ENCODE measurements at regions not wholly inside any gene's neighbourhood (a gene's known extent, or its start where the extent isn't known, plus 50 kb on each side); places are given as distances from the start of the nearest gene placed in this dataset.

DNA sequence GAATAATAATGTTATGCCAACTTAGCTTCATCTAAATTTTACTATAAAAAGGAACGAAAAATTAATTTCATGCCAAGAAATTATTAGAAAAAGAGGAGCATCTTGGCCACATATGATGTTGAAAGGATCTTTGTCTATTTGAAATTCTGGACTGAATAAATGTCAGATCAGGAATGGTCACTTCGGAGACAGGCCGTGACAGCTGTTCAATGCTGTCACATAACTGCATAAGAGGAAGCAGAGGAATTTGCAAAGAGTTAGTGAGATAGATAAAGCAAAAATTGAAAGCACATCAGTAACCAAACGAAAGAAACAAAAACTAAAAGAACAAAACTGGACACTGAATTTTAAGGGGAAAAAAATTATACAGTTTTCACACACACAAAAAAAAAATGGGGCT lies 100.9 kb downstream of the GASK1B start:
- H3K27me3 Mint-ChIP-seq, result no peaks in the 10 kb centered on the region
- no peak overlapping the region for H3K27ac Mint-ChIP-seq
- no peaks in the 10 kb centered on the region for H3K4me1 Mint-ChIP-seq
- DNase-seq, result no peak
- no peaks in the 10 kb centered on the region for H3K9me3 Mint-ChIP-seq
- CTCF ChIA-PET, result no interaction called here
- no peak overlapping the region for H3K4me3 Mint-ChIP-seq
- POLR2A ChIA-PET, result no interaction called here
- H3K36me3 Mint-ChIP-seq (ENCODE audit: low read depth), result no peaks in the 10 kb centered on the region

DNA sequence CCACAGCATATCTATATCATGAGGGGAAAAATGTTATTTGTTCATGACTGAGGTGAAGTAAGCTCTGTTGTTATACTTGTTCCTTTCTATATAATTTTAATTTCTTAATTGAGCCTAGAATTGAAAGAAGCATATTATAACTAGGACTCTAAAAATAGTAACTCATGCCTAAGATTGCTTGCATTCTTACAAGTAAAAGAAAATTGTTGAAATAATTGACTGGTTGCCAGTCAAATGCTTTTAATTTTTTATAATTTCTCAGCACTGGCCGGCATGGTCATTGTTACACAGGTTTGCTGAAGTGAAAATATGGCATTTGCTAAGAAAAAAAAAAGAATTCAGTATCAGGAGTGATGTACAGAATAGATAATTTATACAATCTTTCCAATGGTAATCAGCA lies 104.8 kb downstream of the GASK1B start:
- H3K27ac Mint-ChIP-seq, result no peak overlapping the region
- H3K4me1 Mint-ChIP-seq, result no peaks in the 10 kb centered on the region
- no peak overlapping the region for H3K4me3 Mint-ChIP-seq
- no peaks in the 10 kb centered on the region for H3K9me3 Mint-ChIP-seq
- DNase-seq, result no peak
- ChIA-PET CTCF (no interaction called here), POLR2A (no interaction called here)
- H3K36me3 Mint-ChIP-seq (ENCODE audit: low read depth), result no peaks in the 10 kb centered on the region
- H3K27me3 Mint-ChIP-seq, result no peaks in the 10 kb centered on the region

DNA sequence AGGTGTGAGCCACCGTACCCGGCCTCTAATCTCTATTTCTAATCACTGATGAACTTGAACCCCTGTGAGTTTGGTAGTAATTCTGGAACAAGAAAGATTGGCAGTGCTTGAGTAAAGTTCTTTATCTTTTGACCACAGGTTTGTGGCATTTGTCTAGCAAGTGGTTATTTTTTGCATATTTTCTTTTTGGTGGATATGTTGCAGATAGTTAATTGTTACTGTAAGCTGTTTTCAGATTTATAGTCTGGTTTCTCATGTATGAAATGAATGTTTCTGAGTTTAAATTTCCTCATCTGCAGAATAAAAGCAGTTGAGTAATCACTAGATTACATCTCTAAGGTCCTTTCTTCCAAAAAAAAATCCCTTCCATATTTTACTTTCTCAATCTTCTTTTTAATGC lies 105.2 kb downstream of the GASK1B start:
- POLR2A ChIA-PET, result no interaction called here
- H3K27ac Mint-ChIP-seq, result no peak overlapping the region
- CTCF ChIA-PET, result no interaction called here
- H3K27me3 Mint-ChIP-seq, result no peaks in the 10 kb centered on the region
- no peaks in the 10 kb centered on the region for H3K4me1 Mint-ChIP-seq
- no peaks in the 10 kb centered on the region for H3K9me3 Mint-ChIP-seq
- no peak overlapping the region for H3K4me3 Mint-ChIP-seq
- no peaks in the 10 kb centered on the region for H3K36me3 Mint-ChIP-seq (ENCODE audit: low read depth)
- DNase-seq, result no peak

DNA sequence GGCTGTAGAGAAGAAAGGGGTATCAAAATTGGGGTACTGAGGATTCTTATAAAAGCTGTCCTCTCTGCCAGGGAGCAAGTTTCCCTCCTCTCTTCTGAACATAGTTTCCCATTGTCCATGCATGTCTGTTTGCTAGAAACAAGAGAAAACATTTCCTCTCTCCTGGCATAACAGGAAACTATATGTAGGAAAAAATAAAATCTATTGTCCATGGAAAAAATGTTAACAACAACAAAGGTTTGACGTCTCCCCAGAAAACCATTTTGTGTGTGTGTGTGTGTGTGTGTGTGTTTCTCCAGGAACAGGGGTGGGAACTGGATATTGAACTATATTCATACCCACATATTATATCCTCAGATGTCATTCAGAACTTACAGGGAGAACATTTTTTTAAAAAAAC lies 107.2 kb downstream of the GASK1B start:
- ChIA-PET POLR2A (no interaction called here), CTCF (no interaction called here)
- H3K4me1 Mint-ChIP-seq, result no peaks in the 10 kb centered on the region
- H3K27me3 Mint-ChIP-seq, result no peaks in the 10 kb centered on the region
- no peaks in the 10 kb centered on the region for H3K36me3 Mint-ChIP-seq (ENCODE audit: low read depth)
- H3K27ac Mint-ChIP-seq, result no peak overlapping the region
- DNase-seq, result no peak
- no peaks in the 10 kb centered on the region for H3K9me3 Mint-ChIP-seq
- no peak overlapping the region for H3K4me3 Mint-ChIP-seq

DNA sequence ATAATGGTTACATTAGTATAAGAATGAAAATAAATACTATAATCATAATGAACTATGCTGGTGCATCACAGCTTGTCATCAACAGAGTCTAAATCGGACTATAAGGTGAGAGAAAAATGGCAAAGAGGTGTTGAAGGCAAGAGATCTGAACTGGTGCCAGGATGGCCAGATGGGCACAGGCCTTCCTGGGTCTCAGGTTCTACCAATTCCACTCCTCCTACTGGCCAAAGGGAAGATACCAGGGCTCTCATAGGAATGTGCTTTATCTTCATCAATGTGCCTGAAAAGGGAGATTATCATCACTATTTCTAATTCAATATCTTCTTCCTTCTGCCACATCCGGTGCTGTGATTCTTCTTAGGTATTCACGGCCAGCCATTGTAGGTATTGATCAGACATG lies 107.6 kb downstream of the GASK1B start:
- no peak for DNase-seq
- no peaks in the 10 kb centered on the region for H3K36me3 Mint-ChIP-seq (ENCODE audit: low read depth)
- H3K27me3 Mint-ChIP-seq, result no peaks in the 10 kb centered on the region
- POLR2A ChIA-PET, result no interaction called here
- H3K4me1 Mint-ChIP-seq, result no peaks in the 10 kb centered on the region
- CTCF ChIA-PET, result no interaction called here
- H3K4me3 Mint-ChIP-seq, result no peak overlapping the region
- H3K27ac Mint-ChIP-seq, result no peak overlapping the region
- H3K9me3 Mint-ChIP-seq, result no peaks in the 10 kb centered on the region

DNA sequence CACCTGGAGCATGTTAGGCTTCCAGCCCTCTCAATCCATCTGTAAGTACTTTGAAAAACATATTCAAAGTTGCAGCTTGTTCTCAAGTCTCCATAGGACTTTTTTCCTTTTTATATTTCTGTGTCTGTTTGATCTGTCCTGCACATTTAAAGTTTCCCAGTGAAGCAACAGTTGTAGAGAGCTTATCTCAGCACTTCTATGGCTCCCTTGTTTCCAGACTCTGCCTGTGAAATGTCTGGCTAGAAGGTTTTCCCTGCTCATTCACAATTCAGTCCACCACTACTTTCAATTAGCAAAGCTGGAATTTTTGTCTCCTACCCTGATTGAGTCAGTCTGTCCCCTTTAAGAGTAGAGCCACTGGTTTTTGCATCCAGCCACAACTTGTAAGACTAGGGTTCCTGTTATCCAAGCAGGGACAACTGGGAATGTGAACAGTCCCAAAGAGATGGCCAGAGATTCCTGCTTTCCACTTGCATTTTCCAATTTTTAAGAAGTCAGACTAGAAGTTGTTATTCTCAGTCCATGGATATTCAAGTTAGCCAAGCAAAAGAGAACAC lies 116.1 kb downstream of the GASK1B start:
- Mint-ChIP-seq H3K4me1 (no peaks in the 10 kb centered on the region), H3K4me3 (no peak overlapping the region), H3K36me3 (ENCODE audit: low read depth) (no peaks in the 10 kb centered on the region), H3K27ac (no peak overlapping the region), H3K27me3 (no peaks in the 10 kb centered on the region), H3K9me3 (no peaks in the 10 kb centered on the region)
- DNase-seq, result no peak
- POLR2A ChIA-PET, result no interaction called here
- CTCF ChIA-PET, result no interaction called here

DNA sequence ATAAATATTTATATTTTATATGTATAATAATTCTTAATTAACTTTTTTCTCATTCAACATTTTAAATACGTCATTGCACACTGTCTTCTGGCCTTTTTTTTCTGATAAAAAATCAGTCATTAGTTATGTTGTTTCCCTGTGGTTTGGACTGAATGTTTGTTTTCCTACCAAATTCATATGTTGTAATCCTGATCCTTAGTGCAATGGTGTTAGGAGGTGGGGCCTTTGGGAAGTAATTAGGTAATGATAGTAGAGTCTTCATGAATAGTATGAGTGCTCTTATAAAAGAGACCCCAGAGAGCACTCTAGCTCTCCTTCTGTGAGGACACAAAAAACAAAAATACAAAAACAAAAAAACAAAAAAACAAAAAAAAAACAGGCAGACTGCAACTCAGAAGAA lies 117.2 kb downstream of the GASK1B start:
- H3K4me3 Mint-ChIP-seq, result no peak overlapping the region
- no peaks in the 10 kb centered on the region for H3K4me1 Mint-ChIP-seq
- ChIA-PET CTCF (no interaction called here), POLR2A (no interaction called here)
- no peaks in the 10 kb centered on the region for H3K36me3 Mint-ChIP-seq (ENCODE audit: low read depth)
- H3K27me3 Mint-ChIP-seq, result no peaks in the 10 kb centered on the region
- H3K9me3 Mint-ChIP-seq, result no peaks in the 10 kb centered on the region
- no peak overlapping the region for H3K27ac Mint-ChIP-seq
- no peak for DNase-seq

DNA sequence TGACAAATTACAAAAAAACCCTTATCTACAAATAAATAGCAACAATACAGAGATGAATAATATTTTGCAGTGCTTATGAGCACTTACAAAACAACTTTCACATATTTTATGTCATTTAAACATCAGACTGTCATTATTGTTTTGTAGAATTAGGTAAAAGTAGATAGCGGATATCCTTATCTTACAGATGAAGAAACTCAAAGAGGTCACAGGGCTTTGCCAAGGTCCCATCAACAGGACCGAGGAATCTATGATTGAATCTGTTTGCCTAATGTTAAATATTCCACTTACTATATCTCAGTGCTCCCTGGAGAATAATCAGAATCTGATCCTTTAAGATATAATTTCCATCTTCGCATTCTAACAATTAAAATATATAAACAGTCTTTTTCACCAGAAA lies 119.0 kb downstream of the GASK1B start:
- DNase-seq, result no peak
- ChIA-PET POLR2A (no interaction called here), CTCF (no interaction called here)
- Mint-ChIP-seq H3K9me3 (no peaks in the 10 kb centered on the region), H3K4me1 (no peaks in the 10 kb centered on the region), H3K27me3 (no peaks in the 10 kb centered on the region), H3K36me3 (ENCODE audit: low read depth) (no peaks in the 10 kb centered on the region), H3K27ac (no peak overlapping the region), H3K4me3 (no peak overlapping the region)

DNA sequence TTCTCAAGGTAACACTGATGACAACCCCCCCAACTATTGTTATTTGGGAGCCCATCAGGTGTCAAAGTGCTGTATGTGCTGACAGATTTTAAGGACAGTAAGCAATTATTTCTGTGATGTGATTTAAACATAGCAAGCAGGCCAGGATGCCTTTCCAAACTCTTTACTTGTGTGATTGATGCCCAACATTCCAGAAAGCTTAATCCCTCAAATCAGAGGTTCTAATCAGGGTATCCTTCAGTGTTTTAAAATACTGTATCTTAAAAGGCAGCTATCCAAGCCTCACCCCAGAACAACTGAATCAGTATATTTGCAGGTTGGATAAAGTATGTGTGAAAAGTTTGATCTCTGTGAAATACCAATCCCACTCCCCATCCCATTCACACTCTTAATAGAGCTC lies 119.7 kb downstream of the GASK1B start:
- CTCF ChIA-PET, result no interaction called here
- Mint-ChIP-seq H3K4me1 (no peaks in the 10 kb centered on the region), H3K27me3 (no peaks in the 10 kb centered on the region), H3K27ac (no peak overlapping the region), H3K4me3 (no peak overlapping the region), H3K36me3 (ENCODE audit: low read depth) (no peaks in the 10 kb centered on the region), H3K9me3 (no peaks in the 10 kb centered on the region)
- POLR2A ChIA-PET, result no interaction called here
- no peak for DNase-seq

DNA sequence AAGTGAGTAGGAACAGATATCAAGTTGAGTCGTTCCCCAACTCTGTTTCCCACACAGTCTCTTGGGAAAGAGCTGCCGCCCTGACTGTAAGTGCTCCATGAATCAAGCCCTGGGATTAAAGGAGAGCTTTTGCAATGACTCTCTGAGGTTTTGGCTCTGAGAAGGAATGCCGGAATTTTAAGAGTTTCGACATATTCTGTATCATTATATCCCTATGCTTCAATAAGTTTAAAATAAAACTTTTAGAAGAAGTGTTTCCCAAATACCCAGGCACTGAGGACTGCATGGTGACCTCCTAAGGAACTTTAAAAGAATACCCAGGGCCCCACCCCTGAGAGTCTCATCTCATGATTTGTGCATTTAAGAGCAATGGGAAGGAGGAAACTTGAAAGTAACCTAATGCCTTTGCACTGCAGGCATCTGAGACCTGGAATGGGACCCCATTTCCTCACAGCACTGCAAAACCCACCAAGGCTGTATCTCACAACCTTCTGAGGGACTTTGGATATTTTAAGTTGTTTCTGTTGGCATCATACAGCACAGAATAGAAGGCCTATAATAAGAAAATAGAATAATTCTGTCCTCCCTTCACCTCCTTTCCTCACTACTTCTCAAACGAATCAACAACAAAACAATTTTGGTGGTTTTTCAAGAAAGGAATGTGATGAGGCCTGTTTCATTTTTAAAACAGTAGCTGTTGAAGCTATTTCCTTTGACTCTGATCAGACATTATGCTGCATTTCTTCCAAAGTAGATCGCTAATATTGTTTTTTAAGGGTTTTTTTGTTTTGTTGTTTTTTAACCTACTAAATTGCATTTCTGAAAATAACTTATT lies 121.2 kb downstream of the GASK1B start:
- Mint-ChIP-seq H3K9me3 (no peaks in the 10 kb centered on the region), H3K27ac (no peak overlapping the region), H3K4me1 (no peaks in the 10 kb centered on the region), H3K36me3 (ENCODE audit: low read depth) (no peaks in the 10 kb centered on the region), H3K4me3 (no peak overlapping the region), H3K27me3 (no peaks in the 10 kb centered on the region)
- DNase-seq, result no peak
- ChIA-PET CTCF (interaction anchor here (0.6 kb wide), 1 partner anchor 132 kb away, joined by 3 read pairs; no protein-coding TSS in a partner anchor), POLR2A (no interaction called here)

DNA sequence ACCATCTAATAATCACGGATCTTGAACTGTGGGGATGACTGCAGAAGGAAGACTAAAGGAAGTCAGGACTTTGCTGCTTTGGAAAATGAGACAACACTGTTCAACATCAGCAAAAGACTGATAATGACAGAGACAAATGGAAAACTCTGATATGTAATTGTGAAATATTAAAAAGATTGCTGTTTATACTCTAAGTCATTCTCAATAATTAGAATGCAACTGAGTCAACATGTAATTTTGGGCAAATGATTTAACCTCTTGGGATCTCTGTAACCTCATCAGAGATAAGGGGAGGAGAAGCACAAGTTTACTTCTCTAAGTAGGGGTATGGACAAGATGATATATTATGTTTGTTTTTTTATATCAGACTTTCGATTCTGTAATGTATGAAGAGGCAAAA lies 121.9 kb downstream of the GASK1B start:
- H3K9me3 Mint-ChIP-seq, result no peaks in the 10 kb centered on the region
- H3K36me3 Mint-ChIP-seq (ENCODE audit: low read depth), result no peaks in the 10 kb centered on the region
- ChIA-PET POLR2A (no interaction called here), CTCF (no interaction called here)
- H3K27me3 Mint-ChIP-seq, result no peaks in the 10 kb centered on the region
- no peaks in the 10 kb centered on the region for H3K4me1 Mint-ChIP-seq
- H3K4me3 Mint-ChIP-seq, result no peak overlapping the region
- DNase-seq, result no peak
- H3K27ac Mint-ChIP-seq, result no peak overlapping the region

DNA sequence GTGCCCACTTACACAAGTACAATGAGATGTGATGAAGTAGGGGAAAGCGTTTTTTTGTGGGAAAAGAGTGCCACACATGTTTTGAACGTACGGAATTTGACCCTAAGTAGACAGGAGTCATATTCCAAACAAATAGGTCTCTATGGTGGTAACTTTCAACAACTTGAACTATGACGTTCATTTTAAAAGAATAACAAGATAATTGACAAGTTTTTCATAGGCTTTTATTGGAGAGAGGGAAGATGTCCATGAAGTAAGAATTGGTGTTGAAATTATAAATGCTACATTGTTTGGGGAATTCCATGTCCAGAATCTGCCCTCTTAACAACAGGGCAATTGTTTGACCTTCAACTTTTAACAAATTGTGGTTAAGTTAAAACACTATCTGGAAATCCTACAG lies 126.5 kb downstream of the GASK1B start:
- ChIA-PET POLR2A (no interaction called here), CTCF (no interaction called here)
- H3K4me3 Mint-ChIP-seq, result no peak overlapping the region
- no peak for DNase-seq
- no peaks in the 10 kb centered on the region for H3K9me3 Mint-ChIP-seq
- H3K27ac Mint-ChIP-seq, result no peak overlapping the region
- H3K27me3 Mint-ChIP-seq, result no peaks in the 10 kb centered on the region
- H3K4me1 Mint-ChIP-seq, result no peaks in the 10 kb centered on the region
- no peaks in the 10 kb centered on the region for H3K36me3 Mint-ChIP-seq (ENCODE audit: low read depth)

DNA sequence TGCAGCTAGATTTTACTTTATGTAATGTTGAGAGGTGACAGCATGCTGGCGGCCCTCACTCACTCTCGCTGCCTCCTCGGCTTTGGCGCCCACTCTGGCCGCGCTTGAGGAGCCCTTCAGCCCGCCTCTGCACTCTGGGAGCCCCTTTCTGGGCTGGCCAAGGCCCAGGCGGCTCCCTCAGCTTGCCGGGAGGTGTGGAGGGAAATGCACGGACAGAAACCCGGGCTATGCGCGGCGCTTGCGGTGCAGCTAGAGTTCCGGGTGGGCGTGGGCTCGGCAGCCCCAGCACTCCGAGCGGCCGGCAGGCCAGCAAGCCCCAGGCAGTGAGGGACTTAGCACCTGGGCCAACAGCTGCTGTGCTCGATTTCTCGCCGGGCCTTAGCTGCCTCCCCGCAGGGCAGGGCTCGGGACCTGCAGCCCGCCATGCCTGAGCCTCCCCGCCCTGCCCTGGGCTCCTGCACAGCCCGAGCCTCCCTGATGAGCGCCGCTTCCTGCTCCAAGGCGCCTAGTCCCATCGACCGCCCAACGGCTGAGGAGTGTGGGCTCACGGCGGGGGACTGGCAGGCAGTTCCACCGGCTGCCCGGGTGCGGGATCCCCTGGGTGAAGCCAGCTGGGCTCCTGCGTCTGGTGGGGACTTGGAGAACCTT lies 128.7 kb downstream of the GASK1B start:
- Mint-ChIP-seq H3K9me3 (peaks cover under 1% of the 10 kb centered on the region), H3K4me3 (no peak overlapping the region), H3K27me3 (no peaks in the 10 kb centered on the region), H3K27ac (no peak overlapping the region), H3K4me1 (no peaks in the 10 kb centered on the region), H3K36me3 (ENCODE audit: low read depth) (no peaks in the 10 kb centered on the region)
- ChIA-PET POLR2A (no interaction called here), CTCF (no interaction called here)
- no peak for DNase-seq

DNA sequence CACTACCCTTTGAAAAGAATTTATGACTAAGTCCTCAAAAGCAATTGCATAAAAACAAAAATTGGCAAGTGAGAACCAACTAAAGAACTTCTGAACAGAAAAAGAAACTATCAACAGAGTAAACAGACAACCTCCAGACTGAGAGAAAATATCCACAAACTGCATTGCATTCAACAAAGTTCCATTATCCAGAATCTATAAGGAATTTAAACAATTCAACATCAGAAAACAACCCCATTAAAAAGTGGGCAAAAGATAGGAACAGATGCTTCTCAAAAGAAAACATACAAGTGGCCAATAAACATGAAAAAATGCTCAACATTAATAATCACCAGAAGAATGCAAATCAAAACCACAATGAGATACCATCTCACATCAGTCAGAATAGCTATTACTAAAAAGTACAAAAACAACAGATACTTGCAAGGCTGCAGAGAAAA lies 130.2 kb downstream of the GASK1B start:
- ChIA-PET POLR2A (no interaction called here), CTCF (no interaction called here)
- Mint-ChIP-seq H3K4me1 (no peaks in the 10 kb centered on the region), H3K9me3 (peaks cover 2% of the 10 kb centered on the region), H3K27me3 (no peaks in the 10 kb centered on the region), H3K36me3 (ENCODE audit: low read depth) (no peaks in the 10 kb centered on the region), H3K27ac (no peak overlapping the region), H3K4me3 (no peak overlapping the region)
- no peak for DNase-seq

All from activated CD4-positive, alpha-beta memory T cell treated with anti-CD3 and anti-CD28 coated beads, Interleukin-2, amount 10 ng/mL, durations not matched to agents 7 days and 5 days (primary cell).